Brain pericyte (primary cell): ENCODE measurements at regions not wholly inside any gene's neighbourhood (a gene's known extent, or its start where the extent isn't known, plus 50 kb on each side); places are given as distances from the start of the nearest gene placed in this dataset.

Source experiments
- DNase-seq: peaks from one replicate; pipeline ENCODE4 v3.0.0-alpha.2; 2012; ENCODE audit warnings: low read depth, low spot score

- no peak for DNase-seq
Observed at GRCh38 chr3:182683858-182684257, 109.4 kb upstream of the ATP11B start.

DNA sequence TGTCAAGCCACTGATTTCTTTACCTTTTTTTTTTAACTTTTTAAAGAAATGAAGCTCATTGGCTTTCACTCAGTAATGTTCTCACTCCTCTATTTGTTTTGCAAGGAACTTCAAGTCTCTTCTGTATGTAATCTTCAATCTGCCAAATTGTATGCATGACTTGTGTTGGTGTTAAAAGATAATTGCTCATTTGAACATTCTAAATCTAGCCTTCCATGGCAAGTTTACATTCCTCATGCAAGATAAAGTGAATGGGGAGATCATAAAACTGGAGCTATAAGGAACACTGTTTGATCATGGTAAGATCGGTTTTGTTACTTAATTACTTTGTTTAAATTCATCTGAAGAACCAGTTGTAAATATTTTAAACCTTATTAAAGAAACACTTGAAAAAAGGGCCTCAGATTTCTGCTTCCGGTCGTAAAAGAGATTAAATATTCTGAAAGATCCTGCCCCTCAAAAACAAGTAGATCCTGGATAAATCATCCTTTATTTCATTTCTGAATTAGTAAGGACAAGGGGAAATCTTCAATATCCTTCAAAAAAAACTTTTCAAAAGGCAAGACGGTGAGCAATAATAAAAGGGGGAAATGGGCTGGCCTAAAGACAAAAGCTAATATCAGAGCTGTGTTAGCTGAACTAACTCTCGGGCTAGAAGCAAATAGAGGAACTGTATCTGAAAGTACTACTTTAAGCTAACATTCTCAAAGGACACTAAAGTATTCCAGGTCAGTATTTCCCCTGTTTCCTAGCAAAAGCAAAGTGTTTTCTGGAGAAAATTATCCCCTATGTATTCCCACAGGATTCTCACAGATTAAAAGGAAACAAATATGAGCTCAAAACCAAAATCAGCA lies 107.0 kb upstream of the ATP11B start:
- no peak for DNase-seq

GRCh38 chr3:182690172-182690571 lies 103.1 kb upstream of the ATP11B start:
- DNase-seq: no peak

DNA sequence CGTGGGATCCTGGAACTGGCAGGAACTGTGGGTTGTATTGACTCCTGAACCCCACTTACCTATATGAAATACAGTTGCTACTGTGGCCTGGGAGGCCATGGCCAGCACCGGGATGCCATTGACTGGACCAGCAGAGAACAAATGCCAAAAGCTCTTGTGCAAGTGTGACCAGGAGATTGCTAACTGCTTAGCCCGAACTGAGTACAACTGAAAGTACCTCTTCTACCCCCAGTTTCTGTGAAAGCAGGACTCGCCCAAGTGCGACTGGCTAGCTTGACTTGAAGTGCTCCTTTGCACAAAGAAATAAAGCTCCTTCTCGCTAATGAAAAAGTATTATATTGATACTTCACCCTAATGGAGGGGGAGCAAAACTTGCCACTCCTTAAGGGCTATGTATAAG lies 101.3 kb upstream of the ATP11B start:
- no peak for DNase-seq

DNA sequence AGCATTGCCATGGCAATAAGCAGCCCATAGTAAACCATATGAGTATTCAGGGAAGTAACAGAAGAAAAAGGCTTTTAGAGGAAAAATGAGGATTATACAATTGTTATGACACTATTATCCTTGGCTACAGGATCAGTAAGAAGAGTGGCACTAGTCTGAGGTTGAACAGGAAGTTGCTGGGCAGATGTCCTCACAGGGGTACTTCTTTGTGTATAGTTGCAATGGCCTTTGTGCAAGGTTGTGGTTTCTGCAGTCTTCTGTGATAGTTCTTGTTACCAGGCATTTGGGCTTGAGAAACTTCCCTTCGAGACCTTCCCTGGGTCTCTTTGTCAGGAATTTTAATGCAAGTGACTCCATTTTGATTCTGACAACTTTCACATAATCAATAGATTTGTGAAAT lies 100.6 kb upstream of the ATP11B start:
- DNase-seq: no peak

DNA sequence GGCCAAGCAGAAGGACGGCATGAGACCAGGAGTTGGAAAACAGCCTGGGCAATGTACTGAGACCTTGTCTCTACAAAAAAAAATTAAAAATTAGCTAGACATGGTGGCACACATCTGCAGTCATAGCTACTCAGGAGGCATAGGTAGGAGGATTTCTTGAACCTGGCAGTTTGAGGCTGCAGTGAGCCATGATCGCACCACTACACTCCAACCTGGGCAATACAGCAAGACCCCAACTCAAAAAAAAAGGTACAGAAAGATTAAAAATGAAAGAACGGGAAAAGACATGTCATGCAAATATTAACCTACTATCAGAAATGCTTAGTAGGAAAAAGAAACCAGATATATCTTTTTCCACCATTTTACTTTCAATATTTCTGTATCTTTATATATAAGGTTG lies 99.6 kb upstream of the ATP11B start:
- DNase-seq: no peak

- DNase-seq: no peak
Observed at GRCh38 chr3:182696916-182697315, 96.4 kb upstream of the ATP11B start.

- DNase-seq: no peak
Observed at GRCh38 chr3:182697345-182697919, 95.9 kb upstream of the ATP11B start.

- no peak for DNase-seq
Observed at GRCh38 chr3:182698078-182698477, 95.2 kb upstream of the ATP11B start.

DNA sequence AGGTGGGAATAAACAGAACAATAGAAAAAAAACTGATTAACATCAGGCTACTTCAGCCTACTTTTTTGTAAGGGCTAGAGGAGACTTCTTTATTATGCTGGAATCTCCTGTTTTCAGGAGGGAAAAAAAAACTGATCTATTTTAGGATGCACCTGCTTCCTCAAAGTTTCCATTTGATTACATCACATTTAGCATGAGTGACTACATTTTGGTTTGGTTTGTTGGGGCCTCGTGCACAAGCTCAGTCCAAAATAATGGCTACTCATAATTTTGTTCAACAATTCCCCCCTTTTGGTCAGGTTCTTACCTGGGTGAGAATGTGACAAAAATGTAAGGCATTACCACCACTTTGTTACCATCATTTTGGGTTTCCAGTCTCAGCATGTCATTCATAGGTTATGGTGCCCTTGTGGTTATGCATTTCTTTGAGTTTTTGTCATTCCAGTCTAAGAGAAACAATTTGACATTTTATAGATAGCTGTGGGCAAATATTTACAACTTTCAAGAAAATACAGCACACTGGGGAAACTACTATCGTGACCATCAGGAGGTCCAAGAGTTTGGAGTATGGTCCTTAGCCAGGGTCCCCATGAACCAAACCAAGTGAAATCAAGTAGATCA lies 93.6 kb upstream of the ATP11B start:
- no peak for DNase-seq

DNA sequence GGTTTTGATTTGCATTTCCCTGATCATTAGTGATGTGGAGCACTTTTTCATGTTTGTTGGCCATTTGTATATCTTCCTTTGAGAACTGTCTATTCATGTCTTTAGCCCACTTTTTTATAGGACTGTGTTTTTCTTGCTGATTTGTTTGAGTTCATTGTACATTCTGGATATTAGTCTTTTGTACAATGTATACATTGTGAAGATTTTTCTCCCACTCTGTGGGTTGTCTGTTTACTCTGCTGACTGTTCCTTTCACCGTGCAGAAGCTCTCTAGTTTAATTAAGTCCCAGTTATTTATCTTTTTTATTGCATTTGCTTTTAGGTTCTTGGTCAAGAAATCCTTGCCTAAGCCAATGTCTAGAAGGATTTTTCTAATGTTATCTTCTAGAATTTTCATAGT lies 91.1 kb upstream of the ATP11B start:
- no peak for DNase-seq

DNA sequence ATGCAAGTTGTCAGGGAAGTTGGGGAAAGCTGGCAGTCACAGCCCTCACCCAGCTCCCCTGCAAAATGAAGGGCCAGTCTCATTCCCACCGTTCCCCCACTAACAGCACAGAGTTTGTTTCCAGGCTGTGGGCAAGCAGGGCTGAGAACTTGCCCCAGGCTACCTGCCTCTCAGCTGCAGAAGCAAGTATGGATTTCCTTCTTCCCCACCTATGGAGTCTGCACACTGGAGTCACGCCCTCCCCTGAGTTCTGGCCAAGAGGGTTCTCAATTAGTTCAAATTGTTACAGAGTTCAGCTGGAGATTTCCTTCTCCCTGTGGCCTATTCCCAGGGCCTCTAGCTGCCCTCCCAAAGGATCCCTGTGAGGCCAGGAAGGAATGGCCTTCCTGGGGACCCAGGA lies 90.1 kb upstream of the ATP11B start:
- DNase-seq: no peak

DNA sequence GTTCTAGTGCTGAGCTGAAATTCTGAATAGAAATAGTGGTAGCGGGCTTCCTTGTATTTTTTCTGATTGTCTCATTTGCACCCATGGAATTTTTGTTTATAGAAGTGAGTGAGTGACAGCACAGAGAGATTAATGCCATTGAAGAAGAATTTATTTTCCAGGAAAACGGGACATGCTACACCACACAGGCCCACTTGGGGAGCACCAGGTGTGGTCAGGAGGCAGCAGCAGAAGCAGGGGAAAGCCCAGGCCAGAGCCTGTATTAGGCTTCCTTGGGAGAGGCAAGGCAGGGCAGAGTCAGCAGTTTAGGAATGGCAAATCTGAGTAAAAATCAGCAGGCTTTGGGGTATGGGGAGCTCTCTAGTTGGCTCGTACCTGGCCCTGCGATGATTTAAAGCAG lies 88.4 kb upstream of the ATP11B start:
- no peak for DNase-seq

DNA sequence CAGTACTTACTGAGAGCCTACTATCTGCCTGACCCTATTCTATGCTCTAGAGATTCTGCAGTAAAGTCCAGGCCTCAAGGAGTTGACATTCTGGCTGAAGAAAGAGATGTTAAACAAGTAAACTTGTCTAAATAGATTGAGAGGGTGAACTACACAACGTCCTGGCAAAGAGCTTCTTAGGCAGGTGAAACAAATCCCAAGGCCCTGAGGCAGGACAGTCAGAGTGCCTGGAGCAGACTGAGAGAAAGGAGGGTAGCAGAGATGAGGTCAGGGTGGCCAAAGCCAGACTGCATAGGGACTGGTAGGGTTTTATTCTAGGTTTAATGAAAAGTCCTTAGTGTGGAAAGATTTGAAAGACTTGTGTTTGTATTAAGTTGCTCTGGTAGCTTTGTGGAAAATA lies 84.5 kb upstream of the ATP11B start:
- no peak for DNase-seq

DNA sequence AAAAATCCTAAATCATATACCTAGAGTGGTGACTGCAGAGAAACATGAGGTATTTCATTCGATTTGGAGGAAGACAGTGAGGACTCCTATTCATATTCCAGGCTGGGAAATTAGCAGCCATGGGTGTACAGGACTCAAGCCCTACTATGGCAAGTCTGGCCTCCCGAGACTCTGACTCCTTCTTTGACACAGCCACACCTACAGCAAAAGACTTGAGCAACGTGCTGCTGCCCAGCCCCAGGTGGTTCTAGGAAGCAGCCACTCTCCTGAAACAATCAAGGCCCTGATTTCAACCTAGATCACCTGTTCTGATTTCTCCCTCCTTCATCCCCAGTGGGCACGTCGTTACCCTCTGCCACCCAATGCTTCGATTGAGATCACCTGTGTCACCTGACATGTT lies 84.0 kb upstream of the ATP11B start:
- no peak for DNase-seq

GRCh38 chr3:182710557-182711157 lies 82.6 kb upstream of the ATP11B start:
- no peak for DNase-seq

DNA sequence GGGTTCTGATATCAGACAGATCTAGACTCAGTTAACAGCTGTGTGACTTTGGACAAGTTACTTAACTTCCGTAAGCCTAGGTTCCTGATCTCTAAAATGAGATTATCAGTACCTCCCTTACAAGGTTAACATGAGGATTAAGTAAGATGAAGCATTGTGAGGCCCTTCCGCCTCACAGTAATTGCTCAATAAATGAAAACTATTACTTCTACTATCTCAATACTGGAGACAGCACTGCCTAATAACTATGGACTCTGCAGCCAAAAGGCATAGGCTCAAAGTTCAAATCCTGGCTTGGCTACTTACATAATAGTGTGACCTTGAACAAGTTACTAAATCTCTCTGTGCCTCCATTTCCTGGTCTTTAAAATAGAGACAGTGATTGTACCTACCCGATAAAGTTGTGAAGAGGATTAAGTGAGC lies 82.0 kb upstream of the ATP11B start:
- no peak for DNase-seq

GRCh38 chr3:182711853-182712252 lies 81.5 kb upstream of the ATP11B start:
- no peak for DNase-seq

DNA sequence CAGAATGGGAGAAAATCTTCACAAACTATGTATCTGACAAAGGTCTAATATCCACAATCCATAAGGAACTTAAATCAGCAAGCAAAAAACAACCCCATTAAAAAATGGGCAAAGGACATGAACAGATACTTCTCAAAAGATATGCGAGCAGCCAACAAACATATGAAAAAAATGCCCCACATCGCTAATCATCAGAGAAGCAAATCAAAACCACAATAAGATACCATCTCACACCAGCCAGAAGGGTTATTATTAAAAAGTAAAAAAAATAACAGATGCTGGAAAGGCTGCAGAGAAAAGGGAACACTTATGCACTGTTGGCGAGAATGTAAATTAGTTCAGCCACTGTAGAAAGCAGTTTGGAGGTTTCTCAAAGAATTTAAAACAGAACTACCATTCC lies 80.2 kb upstream of the ATP11B start:
- DNase-seq: no peak

- DNase-seq: no peak
Observed at GRCh38 chr3:182713743-182714517, 79.4 kb upstream of the ATP11B start.

DNA sequence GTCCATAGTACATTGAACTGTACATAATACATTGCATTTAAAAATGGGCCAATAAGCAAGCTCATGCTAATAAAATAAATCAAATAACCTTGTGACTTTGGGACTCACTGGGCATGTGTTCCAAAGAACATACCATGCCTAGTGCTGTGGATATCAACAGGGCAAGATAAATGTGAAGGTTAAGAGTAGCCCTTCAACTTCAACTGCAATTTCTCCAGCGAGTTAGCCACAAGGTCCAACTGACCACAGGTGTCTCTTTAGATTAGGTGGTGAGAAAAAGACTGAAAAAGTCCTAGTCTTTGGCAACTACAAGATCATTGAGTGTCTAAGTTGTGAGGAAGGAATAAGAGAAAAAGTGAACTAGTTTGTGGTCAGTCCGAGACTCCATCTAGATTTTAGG lies 78.3 kb upstream of the ATP11B start:
- no peak for DNase-seq
